GM19395 (cell line): ENCODE measurements at regions not wholly inside any gene's neighbourhood (a gene's known extent, or its start where the extent isn't known, plus 50 kb on each side); places are given as distances from the start of the nearest gene placed in this dataset.
A peak's percentile ranks its signal among the peaks of the same experiment; 100 is the strongest.
"Not testable (repeated sequence)": the region's sequence is repeated elsewhere in the genome, so short reads cannot be mapped to it uniquely, and the experiment has no call there.

ENCODE experiments used
- ATAC-seq: cut with Tn5 transposase; IDR thresholded peaks from one replicate; pipeline ENCODE4 v1.9.1; 2021; ENCODE audit warnings: mild to moderate bottlenecking, moderate library complexity; ENCODE audit not compliant: unreplicated experiment

- not testable (repeated sequence) for ATAC-seq
These were observed 75.8 kb upstream of the VKORC1L1 start for GRCh38 chr7:65797086-65797485.

GRCh38 chr7:65797566-65797965 lies 75.3 kb upstream of the VKORC1L1 start:
- ATAC-seq: not testable (repeated sequence)

- ATAC-seq: peak; percentile 98
These were observed 74.5 kb upstream of the VKORC1L1 start for GRCh38 chr7:65798111-65799075.

DNA sequence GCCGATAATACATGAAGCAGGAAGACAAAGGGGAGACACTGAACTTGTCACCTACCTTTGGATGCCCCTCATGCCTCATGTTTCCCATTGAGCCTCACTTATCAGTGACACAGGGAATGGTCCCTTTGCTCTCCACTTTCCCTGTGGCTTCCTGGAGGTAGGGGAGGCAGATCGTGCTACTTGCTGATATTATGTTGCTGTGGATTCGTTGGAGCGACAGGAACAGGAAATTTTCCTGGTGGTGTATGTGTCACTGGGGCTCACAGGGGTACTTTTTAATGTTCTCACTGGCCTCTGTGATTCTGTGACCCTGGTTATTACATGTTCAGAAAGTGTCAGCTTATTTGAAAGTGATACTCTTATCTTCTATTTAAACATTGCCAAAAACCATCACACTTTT lies 72.7 kb upstream of the VKORC1L1 start:
- not testable (repeated sequence) for ATAC-seq

- no peak for ATAC-seq
These were observed 72.0 kb upstream of the VKORC1L1 start for GRCh38 chr7:65800890-65801341.

DNA sequence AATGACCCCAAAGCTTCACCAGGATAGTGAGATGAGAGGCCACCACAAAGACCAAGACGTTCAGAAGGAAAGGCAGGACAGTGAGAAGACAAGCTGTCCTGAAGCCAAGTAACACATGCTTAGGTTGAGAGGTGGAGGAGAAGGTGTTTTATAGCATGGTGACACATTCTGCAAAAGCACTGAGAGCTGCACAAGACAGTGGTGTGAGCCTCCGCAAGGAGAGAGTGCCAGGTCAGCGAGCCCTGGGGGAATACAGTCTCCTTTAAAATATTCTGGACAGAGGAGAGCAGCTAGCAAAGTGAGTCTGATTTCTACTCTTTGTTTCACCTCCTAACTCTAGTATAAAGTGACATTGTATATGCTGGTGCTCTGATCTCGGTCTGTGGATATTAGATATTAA lies 68.0 kb upstream of the VKORC1L1 start:
- ATAC-seq: no peak

- ATAC-seq: not testable (repeated sequence)
These were observed 65.8 kb upstream of the VKORC1L1 start for GRCh38 chr7:65807067-65807466.

DNA sequence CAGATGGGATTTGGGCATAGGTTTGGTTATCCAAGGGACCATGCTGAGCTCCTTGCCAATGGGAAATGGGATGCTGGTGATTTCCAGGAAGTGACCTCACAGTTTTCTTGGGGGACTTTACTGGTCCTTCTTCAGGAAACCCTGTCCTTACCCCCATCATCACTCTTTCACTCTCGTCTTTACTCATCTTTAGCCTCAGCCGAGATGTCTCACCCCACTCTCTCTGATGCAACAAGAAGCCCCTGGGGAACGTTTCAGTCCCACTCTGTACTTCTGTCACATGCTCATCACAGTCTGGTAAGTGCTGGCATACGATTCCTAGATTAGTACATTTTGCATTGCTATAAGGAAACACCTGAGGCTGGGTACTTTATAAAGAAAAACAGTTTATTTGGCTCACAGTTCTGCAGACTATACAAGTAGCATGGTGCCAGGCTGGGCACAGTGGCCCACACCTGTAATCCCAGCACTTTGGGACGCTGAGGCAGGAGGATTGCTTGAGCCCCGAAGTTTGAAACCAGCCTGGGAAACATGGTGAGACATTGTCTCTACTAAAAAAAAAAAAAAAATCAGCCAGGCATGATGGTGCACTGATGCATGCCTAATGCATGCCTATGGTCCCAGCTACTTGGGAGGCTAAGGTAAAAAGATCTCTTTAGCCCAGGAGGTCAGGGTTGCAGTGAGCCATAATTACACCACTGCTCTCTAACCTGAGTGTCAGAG lies 63.5 kb upstream of the VKORC1L1 start:
- ATAC-seq: peak; percentile 89

DNA sequence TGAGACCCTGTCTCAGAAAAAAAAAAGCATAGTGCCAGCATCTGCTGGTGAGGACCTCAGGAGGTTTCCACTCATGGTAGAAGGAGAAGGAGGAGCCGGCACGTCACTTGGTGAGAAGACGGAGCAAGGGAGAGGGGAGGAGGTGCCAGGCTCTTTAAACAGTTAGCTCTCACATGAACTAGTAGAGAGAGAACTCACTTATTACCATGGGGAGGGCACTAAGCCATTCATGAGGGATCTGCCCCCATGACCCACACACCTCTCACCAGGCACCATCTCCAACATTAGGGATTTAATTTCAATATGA lies 62.9 kb upstream of the VKORC1L1 start:
- peak; percentile 43 for ATAC-seq

GRCh38 chr7:65812281-65812680 lies 60.6 kb upstream of the VKORC1L1 start:
- ATAC-seq: no peak

DNA sequence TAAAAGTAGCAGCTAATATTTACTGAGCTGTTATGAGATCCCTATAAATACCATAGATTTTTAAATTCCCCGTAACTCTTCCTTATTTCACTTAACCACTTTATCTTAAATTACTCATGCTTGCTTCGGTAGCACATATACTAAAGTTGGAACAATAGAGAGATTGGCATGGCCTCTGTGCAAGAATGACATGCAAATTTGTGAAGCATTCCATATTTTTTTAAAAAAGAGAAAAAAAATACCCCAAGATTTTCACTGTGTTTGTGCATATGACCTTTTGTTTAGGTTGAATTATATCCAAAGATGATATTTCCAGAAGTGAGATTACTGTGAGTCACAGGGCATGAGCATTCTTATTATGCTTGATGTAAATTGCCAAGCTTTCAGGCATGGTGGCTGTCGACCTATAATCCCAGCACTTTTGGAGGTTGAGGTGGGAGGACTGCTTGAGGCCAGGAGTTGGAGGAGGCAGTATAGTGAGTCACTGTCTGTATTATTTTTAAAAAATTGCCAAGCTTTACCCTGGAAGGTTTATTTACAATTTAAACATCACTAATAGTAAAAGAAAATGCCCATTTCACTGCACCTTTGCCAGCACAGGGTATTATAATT lies 58.2 kb upstream of the VKORC1L1 start:
- not testable (repeated sequence) for ATAC-seq

DNA sequence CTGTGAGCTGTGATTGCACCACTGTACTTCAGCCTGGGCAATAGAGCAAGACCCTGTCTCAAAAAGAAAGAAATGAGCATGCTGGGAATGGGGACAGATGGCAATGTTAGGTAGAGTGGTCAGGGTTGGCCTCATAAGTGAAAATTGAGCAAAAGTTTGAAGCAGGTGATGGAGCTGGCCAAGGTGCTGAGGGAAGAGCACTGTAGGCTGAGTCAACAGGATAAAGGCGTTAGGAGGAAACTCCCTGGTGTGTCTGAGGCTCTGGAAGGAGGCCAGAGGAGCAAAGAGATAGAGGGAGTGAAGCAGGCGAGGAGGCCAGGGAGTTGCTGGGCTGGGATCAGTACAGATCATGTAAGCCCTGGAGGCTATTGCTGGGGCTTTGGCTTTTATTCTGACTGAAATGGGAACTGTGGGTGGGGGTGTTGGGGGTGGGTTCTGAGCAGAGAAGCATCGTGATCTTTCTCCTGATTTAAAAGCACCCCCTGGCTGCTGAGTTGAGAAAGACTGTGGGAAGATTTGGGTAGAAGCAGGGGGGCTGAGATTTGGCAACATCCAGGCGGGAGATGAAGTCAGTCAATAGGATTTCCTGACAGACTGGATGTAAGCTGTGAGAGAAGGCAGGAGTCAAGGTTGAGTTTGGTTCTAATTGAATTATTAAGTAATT lies 52.5 kb upstream of the VKORC1L1 start:
- no peak for ATAC-seq
